ENCODE measurements at regions not wholly inside any gene's neighbourhood (a gene's known extent, or its start where the extent isn't known, plus 50 kb on each side); places are given as distances from the start of the nearest gene placed in this dataset.

DNA sequence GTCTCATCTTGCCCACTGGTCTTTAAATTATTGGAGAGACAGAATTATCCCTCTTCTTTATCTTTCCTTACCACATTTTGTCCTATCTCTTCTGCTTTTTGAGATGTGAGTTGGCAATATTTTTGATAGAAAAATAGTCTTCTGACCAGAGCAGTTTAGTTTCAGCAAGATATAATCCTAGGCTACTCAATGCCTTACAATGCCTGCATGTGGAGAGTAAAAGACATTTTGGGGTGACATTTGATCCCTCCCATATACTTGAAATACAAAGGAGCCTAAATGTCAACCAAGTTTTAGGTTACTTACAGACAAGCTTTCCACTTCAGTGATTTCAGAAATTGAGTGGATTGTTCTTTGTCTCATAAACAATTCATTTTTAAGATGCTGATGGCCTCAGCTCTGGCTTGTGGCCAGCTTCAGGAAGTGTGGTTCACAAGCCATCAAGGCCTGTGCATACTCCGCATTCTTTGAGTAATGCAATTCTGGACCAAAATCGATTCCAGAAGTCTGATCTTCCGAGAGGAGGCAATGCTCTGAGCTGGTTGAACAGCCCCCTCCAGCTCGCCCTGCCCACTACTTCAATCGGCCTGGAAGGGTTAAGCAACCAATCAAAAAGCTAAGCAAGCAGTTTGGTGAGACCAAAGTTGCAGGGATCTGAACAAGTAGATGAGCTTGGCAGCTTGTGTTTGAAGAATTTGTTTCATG, 274.4 kb downstream of the BLID start:
- Mint-ChIP-seq H3K9me3 (peaks cover 14% of the 10 kb centered on the region), H3K27ac (peak overlapping the region; percentile 26), H3K27me3 (ENCODE audit: low read depth) (no peaks in the 10 kb centered on the region), H3K4me3 (no peak overlapping the region), H3K4me1 (peaks cover 13% of the 10 kb centered on the region), H3K36me3 (peaks cover 7% of the 10 kb centered on the region)
- DNase-seq (ENCODE audit: low spot score in 2 of 2, unreplicated experiment in 2 of 2) = no peak
- TF ChIP-seq, protein P1, sequence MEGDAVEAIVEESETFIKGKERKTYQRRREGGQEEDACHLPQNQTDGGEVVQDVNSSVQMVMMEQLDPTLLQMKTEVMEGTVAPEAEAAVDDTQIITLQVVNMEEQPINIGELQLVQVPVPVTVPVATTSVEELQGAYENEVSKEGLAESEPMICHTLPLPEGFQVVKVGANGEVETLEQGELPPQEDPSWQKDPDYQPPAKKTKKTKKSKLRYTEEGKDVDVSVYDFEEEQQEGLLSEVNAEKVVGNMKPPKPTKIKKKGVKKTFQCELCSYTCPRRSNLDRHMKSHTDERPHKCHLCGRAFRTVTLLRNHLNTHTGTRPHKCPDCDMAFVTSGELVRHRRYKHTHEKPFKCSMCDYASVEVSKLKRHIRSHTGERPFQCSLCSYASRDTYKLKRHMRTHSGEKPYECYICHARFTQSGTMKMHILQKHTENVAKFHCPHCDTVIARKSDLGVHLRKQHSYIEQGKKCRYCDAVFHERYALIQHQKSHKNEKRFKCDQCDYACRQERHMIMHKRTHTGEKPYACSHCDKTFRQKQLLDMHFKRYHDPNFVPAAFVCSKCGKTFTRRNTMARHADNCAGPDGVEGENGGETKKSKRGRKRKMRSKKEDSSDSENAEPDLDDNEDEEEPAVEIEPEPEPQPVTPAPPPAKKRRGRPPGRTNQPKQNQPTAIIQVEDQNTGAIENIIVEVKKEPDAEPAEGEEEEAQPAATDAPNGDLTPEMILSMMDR (IDR thresholded peaks at IDR 0.05; ENCODE audit: unreplicated experiment) = no peak

DNA sequence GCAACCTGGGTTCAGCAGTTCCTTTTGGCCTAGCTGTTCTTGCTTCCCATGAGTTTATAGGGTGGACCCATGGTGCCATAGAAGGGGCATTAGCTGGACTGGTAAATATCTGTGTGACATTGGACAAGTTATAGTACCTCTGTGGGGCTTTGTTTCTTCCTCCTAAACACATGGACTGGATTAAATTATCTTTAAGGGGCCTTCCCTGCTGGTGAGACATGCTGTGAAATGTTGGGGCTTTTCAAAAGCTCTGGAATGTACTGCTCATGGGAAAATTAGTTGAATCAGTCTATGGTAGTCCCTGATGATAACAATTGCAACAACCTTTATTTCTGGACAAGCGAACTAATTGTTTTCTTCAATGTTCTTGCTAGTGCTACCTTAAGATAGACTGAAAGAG, 276.2 kb downstream of the BLID start:
- H3K4me3 Mint-ChIP-seq = no peak overlapping the region
- H3K27me3 Mint-ChIP-seq (ENCODE audit: low read depth) = no peaks in the 10 kb centered on the region
- TF ChIP-seq, protein P1 (IDR thresholded peaks at IDR 0.05; ENCODE audit: unreplicated experiment) = no peak
- no peak for DNase-seq (ENCODE audit: low spot score in 2 of 2, unreplicated experiment in 2 of 2)
- peaks cover 7% of the 10 kb centered on the region for H3K36me3 Mint-ChIP-seq
- H3K9me3 Mint-ChIP-seq = peaks cover 30% of the 10 kb centered on the region
- H3K27ac Mint-ChIP-seq = no peak overlapping the region
- H3K4me1 Mint-ChIP-seq = peaks cover 13% of the 10 kb centered on the region

DNA sequence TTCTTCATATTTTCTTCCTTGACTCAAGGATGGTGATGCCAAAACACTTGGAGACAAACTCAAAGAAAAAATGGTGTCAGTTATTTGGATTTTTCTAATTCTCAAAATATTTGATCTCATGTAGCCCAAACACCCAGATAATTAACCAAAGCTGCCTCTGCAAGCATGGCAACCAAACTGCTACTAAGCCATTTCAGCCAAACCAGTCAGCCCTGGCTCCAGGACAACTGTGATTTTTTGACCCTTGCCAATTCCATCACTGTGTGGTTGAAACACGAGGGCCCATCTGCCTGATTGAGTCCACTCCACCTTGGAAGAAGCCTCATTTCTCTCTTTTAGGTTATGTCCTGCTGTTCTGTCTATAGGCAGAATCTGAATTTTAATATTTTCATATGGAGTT, 277.4 kb downstream of the BLID start:
- Mint-ChIP-seq H3K36me3 (peaks cover 7% of the 10 kb centered on the region), H3K27me3 (ENCODE audit: low read depth) (no peaks in the 10 kb centered on the region), H3K4me1 (peaks cover 13% of the 10 kb centered on the region), H3K4me3 (no peak overlapping the region), H3K27ac (no peak overlapping the region), H3K9me3 (peaks cover 42% of the 10 kb centered on the region)
- TF ChIP-seq, protein P1 (IDR thresholded peaks at IDR 0.05; ENCODE audit: unreplicated experiment) = no peak
- no peak for DNase-seq (ENCODE audit: low spot score in 2 of 2, unreplicated experiment in 2 of 2)

DNA sequence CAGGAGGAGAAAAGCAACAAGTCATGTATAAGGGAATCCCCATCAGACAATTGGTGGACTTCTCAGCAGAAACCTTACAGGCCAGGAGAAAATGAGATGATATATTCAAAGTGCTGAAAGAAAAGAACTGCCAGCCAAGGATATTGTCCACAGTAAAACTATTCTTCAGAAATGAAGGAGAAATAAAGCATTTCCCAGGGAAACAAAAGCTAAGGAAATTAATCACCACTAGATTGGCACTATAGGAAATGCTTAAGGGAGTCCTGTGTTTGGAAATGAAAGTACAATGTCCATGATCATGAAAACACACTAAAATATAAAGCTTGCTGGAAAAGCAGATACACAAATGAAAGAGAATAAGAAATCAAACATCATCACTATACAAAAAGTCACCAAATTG, 282.0 kb downstream of the BLID start:
- H3K4me3 Mint-ChIP-seq = no peak overlapping the region
- no peaks in the 10 kb centered on the region for H3K4me1 Mint-ChIP-seq
- DNase-seq (ENCODE audit: low spot score in 2 of 2, unreplicated experiment in 2 of 2) = no peak
- H3K36me3 Mint-ChIP-seq = peaks cover 13% of the 10 kb centered on the region
- no peaks in the 10 kb centered on the region for H3K27me3 Mint-ChIP-seq (ENCODE audit: low read depth)
- TF ChIP-seq, protein P1 (IDR thresholded peaks at IDR 0.05; ENCODE audit: unreplicated experiment) = no peak
- H3K27ac Mint-ChIP-seq = no peak overlapping the region
- H3K9me3 Mint-ChIP-seq = peaks cover 67% of the 10 kb centered on the region

DNA sequence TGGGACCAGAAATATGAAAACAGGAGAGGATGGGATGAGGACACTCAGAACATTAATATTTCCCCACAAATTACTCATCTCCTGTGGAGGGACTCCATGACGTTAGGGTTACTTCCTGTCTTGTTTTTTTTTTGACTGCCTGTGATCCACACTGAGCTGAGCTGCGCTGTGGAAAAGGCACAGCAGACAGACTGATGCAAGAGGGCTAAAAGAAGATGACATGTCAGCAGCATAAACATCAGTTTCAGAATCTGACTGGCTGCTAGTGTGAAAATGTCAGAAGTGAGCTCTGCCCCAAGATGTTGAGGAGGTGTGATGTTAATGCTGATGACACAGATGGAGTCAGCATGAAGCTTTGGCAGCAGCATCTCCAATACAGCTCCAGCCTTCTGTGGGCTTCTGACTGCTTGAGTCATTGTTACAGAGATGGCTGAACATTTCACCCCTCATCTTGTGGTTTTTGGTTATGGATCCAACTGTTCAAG, 286.8 kb downstream of the BLID start:
- no peaks in the 10 kb centered on the region for H3K4me1 Mint-ChIP-seq
- peaks cover 6% of the 10 kb centered on the region for H3K36me3 Mint-ChIP-seq
- no peak overlapping the region for H3K27ac Mint-ChIP-seq
- TF ChIP-seq, protein P1 (IDR thresholded peaks at IDR 0.05; ENCODE audit: unreplicated experiment) = no peak
- H3K9me3 Mint-ChIP-seq = peaks cover 35% of the 10 kb centered on the region
- no peak for DNase-seq (ENCODE audit: low spot score in 2 of 2, unreplicated experiment in 2 of 2)
- H3K4me3 Mint-ChIP-seq = no peak overlapping the region
- H3K27me3 Mint-ChIP-seq (ENCODE audit: low read depth) = no peaks in the 10 kb centered on the region

Measured in mesothelial cell of epicardium (in vitro differentiated cells).